A549 (cell line): ENCODE measurements at regions not wholly inside any gene's neighbourhood (a gene's known extent, or its start where the extent isn't known, plus 50 kb on each side); places are given as distances from the start of the nearest gene placed in this dataset.

Source experiments
- ATAC-seq, 2 experiments: fragments of 200-7000 bp in 1 of 2; fragments of >200 bp in 1 of 2; cut with Nextera tagmentation in 1 of 2; cut with Tn5 transposase in 1 of 2; 3 replicates each; pipeline versions ENCODE4 v1.8.0 to v1.9.1; 2018 to 2020; ENCODE audit warnings: mild to moderate bottlenecking in 1 of 2, moderate library complexity in 1 of 2
- CTCF ChIA-PET: fragments of 300-600 bp; sonication (Branson Sonifier 250); formaldehyde crosslinking; extraction: SDS; loops from one replicate; lab custom pipeline; 2021; ENCODE audit warnings: antibody characterized with exemption, inconsistent platforms; lab: Yijun Ruan, JAX
- POLR2A ChIA-PET: fragments of 350-600 bp; formaldehyde crosslinking; extraction: SDS; loops from one replicate; lab custom pipeline; 2021; ENCODE audit warnings: antibody characterized with exemption, inconsistent platforms; lab: Yijun Ruan, JAX
- DNase-seq, 2 experiments: peaks; one replicate each; pipeline versions ENCODE4 v3.0.0 to v3.0.0-alpha.2; 2011 to 2016; ENCODE audit warnings: low read depth in 1 of 2, low spot score in 1 of 2
- FAIRE-seq: peaks from 2 replicates; lab custom pipeline; 2011; peaks lifted over from hg19 to GRCh38; lab: Jason Lieb, UNC
- H3K27ac ChIP-seq, 2 experiments: fragments of >200 bp; sonication (Bioruptor Twin); formaldehyde crosslinking; 3 replicates each; pipeline ENCODE4 v1.5.1; 2016 to 2017
- H3K4me1 ChIP-seq: fragments of >200 bp; sonication (Bioruptor Twin); formaldehyde crosslinking; 3 replicates; pipeline ENCODE4 v1.6.1; 2016
- H3K4me2 ChIP-seq: fragments of >200 bp; sonication (Bioruptor Twin); formaldehyde crosslinking; 3 replicates; pipeline ENCODE4 v1.6.1; 2016
- H3K4me3 ChIP-seq: fragments of >200 bp; sonication (Bioruptor Twin); formaldehyde crosslinking; 3 replicates; pipeline ENCODE4 v1.5.1; 2016
- H3K9me3 ChIP-seq: fragments of >200 bp; sonication (Bioruptor Twin); formaldehyde crosslinking; 3 replicates; pipeline ENCODE4 v1.6.1; 2016
- BHLHE40 ChIP-seq: IDR thresholded peaks from 2 replicates; pipeline ENCODE4 v1.6.1; 2012; ENCODE audit warnings: low read depth, low read length, inconsistent platforms
- CBX2 ChIP-seq: fragments of 200-600 bp; sonication (generic); IDR thresholded peaks from 2 replicates; pipeline ENCODE4 v1.6.1; 2016; ENCODE audit warnings: low read depth, mild to moderate bottlenecking, borderline replicate concordance
- CBX8 ChIP-seq: fragments of 200-600 bp; sonication (generic); IDR thresholded peaks from 2 replicates; pipeline ENCODE4 v1.6.1; 2016
- EHF ChIP-seq: fragments of 250-450 bp; sonication (Bioruptor Pico); IDR thresholded peaks from 2 replicates; pipeline ENCODE4 v1.5.0; 2020; ENCODE audit warnings: mild to moderate bottlenecking
- FOXS1 ChIP-seq: fragments of 250-450 bp; sonication (Bioruptor Pico); IDR thresholded peaks from 2 replicates; pipeline ENCODE4 v1.5.0; 2020; ENCODE audit warnings: mild to moderate bottlenecking, moderate library complexity
- HMGXB4 ChIP-seq: fragments of 250-450 bp; sonication (Bioruptor Pico); IDR thresholded peaks from 2 replicates; pipeline ENCODE4 v1.5.0; 2021; ENCODE audit warnings: mild to moderate bottlenecking, moderate library complexity, borderline replicate concordance
- JUN ChIP-seq, 2 experiments: fragments of >200 bp; sonication (Bioruptor Twin); formaldehyde crosslinking; IDR thresholded peaks; 2 replicates in 1 of 2; 3 replicates in 1 of 2; pipeline ENCODE4 v1.6.1; 2016 to 2017
- JUNB ChIP-seq: fragments of >200 bp; sonication (Bioruptor Twin); formaldehyde crosslinking; IDR thresholded peaks from 2 replicates; pipeline ENCODE4 v1.6.1; 2016
- NFE2L2 ChIP-seq: fragments of 150-350 bp; conservative IDR thresholded peaks from 2 replicates; pipeline ENCODE4 v1.6.1; 2014; ENCODE audit warnings: low read length
- NPAS2 ChIP-seq: fragments of 250-450 bp; sonication (Bioruptor Pico); IDR thresholded peaks from 2 replicates; pipeline ENCODE4 v1.8.0; 2022; ENCODE audit warnings: mild to moderate bottlenecking, moderate library complexity, borderline replicate concordance
- NR3C1 ChIP-seq: fragments of >200 bp; sonication (Bioruptor Twin); formaldehyde crosslinking; IDR thresholded peaks from 3 replicates; pipeline ENCODE4 v1.6.1; 2017
- PHF8 ChIP-seq: fragments of 200-600 bp; sonication (generic); IDR thresholded peaks from 2 replicates; pipeline ENCODE4 v1.6.1; 2016; ENCODE audit warnings: low read depth, mild to moderate bottlenecking, antibody characterized with exemption, moderate library complexity, borderline replicate concordance
- POLR2A ChIP-seq: IDR thresholded peaks from 2 replicates; pipeline ENCODE4 v1.6.1; 2012; ENCODE audit warnings: mild to moderate bottlenecking, low read length
- REST ChIP-seq: fragments of 200-600 bp; sonication (generic); IDR thresholded peaks from 2 replicates; pipeline ENCODE4 v1.6.1; 2016; ENCODE audit warnings: antibody characterized with exemption, mild to moderate bottlenecking, moderate library complexity
- SREBF2 ChIP-seq: fragments of 450-650 bp; IDR thresholded peaks from 2 replicates; pipeline ENCODE4 v1.6.1; 2014; ENCODE audit warnings: mild to moderate bottlenecking, moderate library complexity
- TP53 ChIP-seq: fragments of 250-450 bp; sonication (Bioruptor Pico); IDR thresholded peaks from 2 replicates; pipeline ENCODE4 v1.5.0; 2021; ENCODE audit warnings: mild to moderate bottlenecking, moderate library complexity
- ZSCAN20 ChIP-seq: fragments of 250-450 bp; sonication (Bioruptor Pico); IDR thresholded peaks from 2 replicates; pipeline ENCODE4 v1.8.0; 2022; ENCODE audit warnings: mild to moderate bottlenecking, moderate library complexity
- WGBS: methylation state at CpG from one replicate; pipeline ENCODE4 v1.1.6; 2017; ENCODE audit errors: missing lambda C conversion rate; 5-methylcytosine and 5-hydroxymethylcytosine counted together

GRCh38 chr7:93006480-93007095 is 111.2 kb downstream of the SAMD9 start:
- TF ChIP-seq JUN (IDR thresholded peaks at IDR 0.05), result no peak
- TF ChIP-seq TP53 (CRISPR knock-in tag), result no peak
- no peak for TF ChIP-seq HMGXB4
- no peak for TF ChIP-seq NFE2L2
- TF ChIP-seq ZSCAN20 (CRISPR knock-in tag), result no peak
- TF ChIP-seq CBX2, result no peak
- TF ChIP-seq POLR2A, result no peak
- no peak for TF ChIP-seq REST
- TF ChIP-seq NPAS2 (CRISPR knock-in tag), result no peak
- TF ChIP-seq JUNB, result no peak
- CTCF ChIA-PET, result interaction anchor here (0.8 kb wide), 1 partner anchor 393 kb away, joined by 3 read pairs; no protein-coding TSS in a partner anchor
- no peak overlapping the region for H3K4me2 ChIP-seq
- peaks cover 5% of the 10 kb centered on the region; the same call in 1 of the 3 replicates for H3K9me3 ChIP-seq
- no peak overlapping the region for H3K4me3 ChIP-seq
- POLR2A ChIA-PET, result no interaction called here
- 27% methylated on average over 3 of the region's 3 CpGs for WGBS
- FAIRE-seq, result no peak
- DNase-seq, result no peak
- H3K27ac ChIP-seq, result no peak overlapping the region
- ATAC-seq, result no peak
- H3K4me1 ChIP-seq, result no peaks in the 10 kb centered on the region

- POLR2A ChIA-PET, result no interaction called here
- WGBS, result 18% methylated on average over 2 of the region's 2 CpGs
These were observed 112.9 kb downstream of the SAMD9 start for GRCh38 chr7:93004906-93005305.

GRCh38 chr7:92997719-92998118 is 120.1 kb downstream of the SAMD9 start:
- Histone ChIP-seq H3K4me3 (no peak overlapping the region), H3K4me2 (no peak overlapping the region), H3K9me3 (peaks cover 5% of the 10 kb centered on the region; the same call in 1 of the 3 replicates), H3K27ac (no peak overlapping the region), H3K4me1 (no peaks in the 10 kb centered on the region)
- no peak for FAIRE-seq
- TF ChIP-seq JUN (IDR thresholded peaks at IDR 0.05) (no peak), SREBF2 (no peak), EHF (no peak), PHF8 (no peak)
- DNase-seq, result no peak
- POLR2A ChIA-PET, result no interaction called here
- ATAC-seq, result no peak
- CTCF ChIA-PET, result no interaction called here

More at GRCh38 chr7:93004906-93005305, 112.9 kb downstream of the SAMD9 start:
- no peak overlapping the region for H3K27ac ChIP-seq
- TF ChIP-seq BHLHE40 (no peak), FOXS1 (CRISPR knock-in tag) (no peak), NR3C1 (no peak), NPAS2 (CRISPR knock-in tag) (no peak), CBX8 (no peak), HMGXB4 (no peak)
- TF ChIP-seq, all 56 proteins: peak for 0
- H3K4me3 ChIP-seq, result no peak overlapping the region
- no peak overlapping the region for H3K4me2 ChIP-seq
- CTCF ChIA-PET, result no interaction called here
- no peaks in the 10 kb centered on the region for H3K4me1 ChIP-seq
- ATAC-seq (no peak), FAIRE-seq (no peak), DNase-seq (no peak)
- H3K9me3 ChIP-seq, result peaks cover 9% of the 10 kb centered on the region; the same call in 1 of the 3 replicates
